H9 (cell line): ENCODE measurements at regions not wholly inside any gene's neighbourhood (a gene's known extent, or its start where the extent isn't known, plus 50 kb on each side); places are given as distances from the start of the nearest gene placed in this dataset.

ENCODE experiments used
- DNase-seq: peaks from one replicate; pipeline ENCODE4 v3.0.0-alpha.2; 2017
- H2AFZ ChIP-seq: one replicate; pipeline ENCODE4 v1.6.1; 2013; ENCODE audit warnings: mild to moderate bottlenecking, low read length, control low read depth, moderate library complexity
- H2AK5ac ChIP-seq: 2 replicates; pipeline ENCODE4 v1.6.1; 2013; ENCODE audit warnings: low read length, control low read depth, mixed read lengths; ENCODE audit not compliant: insufficient read length
- H2BK120ac ChIP-seq: one replicate; pipeline ENCODE4 v1.6.1; 2013; ENCODE audit warnings: low read depth, mild to moderate bottlenecking, low read length, control low read depth, inconsistent platforms; ENCODE audit not compliant: poor library complexity, severe bottlenecking
- H2BK12ac ChIP-seq: 2 replicates; pipeline ENCODE4 v1.6.1; 2013; ENCODE audit warnings: low read length, control low read depth, mixed read lengths, low read depth; ENCODE audit not compliant: insufficient read length
- H2BK15ac ChIP-seq: 2 replicates; pipeline ENCODE4 v1.6.1; 2013; ENCODE audit warnings: low read depth, low read length, control low read depth
- H2BK20ac ChIP-seq: one replicate; pipeline ENCODE4 v1.6.1; 2013; ENCODE audit warnings: low read depth, mild to moderate bottlenecking, low read length, control low read depth, inconsistent platforms; ENCODE audit not compliant: poor library complexity, severe bottlenecking
- H2BK5ac ChIP-seq: 2 replicates; pipeline ENCODE4 v1.6.1; 2013; ENCODE audit warnings: low read length, control low read depth, mixed read lengths; ENCODE audit not compliant: insufficient read length
- H3K14ac ChIP-seq: 2 replicates; pipeline ENCODE4 v1.6.1; 2013; ENCODE audit warnings: low read length, control low read depth; ENCODE audit not compliant: insufficient read depth
- H3K18ac ChIP-seq: 2 replicates; pipeline ENCODE4 v1.6.1; 2013; ENCODE audit warnings: low read depth, mild to moderate bottlenecking, mixed read lengths, low read length, control low read depth; ENCODE audit not compliant: insufficient read length
- H3K23ac ChIP-seq: 2 replicates; pipeline ENCODE4 v1.6.1; 2013; ENCODE audit warnings: low read length, control low read depth, mixed read lengths, low read depth; ENCODE audit not compliant: insufficient read length
- H3K23me2 ChIP-seq: 2 replicates; pipeline ENCODE4 v1.6.1; 2013; ENCODE audit warnings: low read depth, mild to moderate bottlenecking, mixed read lengths, low read length, control low read depth; ENCODE audit not compliant: insufficient read length, poor library complexity, severe bottlenecking
- H3K27ac ChIP-seq: 2 replicates; pipeline ENCODE4 v1.5.1; 2013; ENCODE audit warnings: low read length, control low read depth, mixed read lengths, low read depth; ENCODE audit not compliant: insufficient read length
- H3K27me3 ChIP-seq: 2 replicates; pipeline ENCODE4 v1.6.1; 2013; ENCODE audit warnings: low read length, control low read depth, inconsistent platforms; ENCODE audit not compliant: insufficient read depth
- H3K4ac ChIP-seq: 2 replicates; pipeline ENCODE4 v1.6.1; 2013; ENCODE audit warnings: low read depth, mild to moderate bottlenecking, control low read depth, inconsistent platforms, low read length, moderate library complexity
- H3K4me1 ChIP-seq: 2 replicates; pipeline ENCODE4 v1.6.1; 2013; ENCODE audit warnings: low read length, control low read depth, inconsistent platforms; ENCODE audit not compliant: insufficient read depth
- H3K4me2 ChIP-seq: 2 replicates; pipeline ENCODE4 v1.6.1; 2013; ENCODE audit warnings: low read length, control low read depth, mixed read lengths; ENCODE audit not compliant: insufficient read length, insufficient read depth
- H3K56ac ChIP-seq: 2 replicates; pipeline ENCODE4 v1.6.1; 2013; ENCODE audit warnings: low read depth, mild to moderate bottlenecking, mixed read lengths, low read length, control low read depth; ENCODE audit not compliant: insufficient read length
- H3K79me1 ChIP-seq: 2 replicates; pipeline ENCODE4 v1.6.1; 2013; ENCODE audit warnings: low read depth, mild to moderate bottlenecking, moderate library complexity, low read length, control low read depth, inconsistent platforms; ENCODE audit not compliant: insufficient read depth, poor library complexity, severe bottlenecking
- H3K79me2 ChIP-seq: 2 replicates; pipeline ENCODE4 v1.6.1; 2013; ENCODE audit warnings: low read length, control low read depth, inconsistent platforms; ENCODE audit not compliant: insufficient read depth
- H3K9ac ChIP-seq: 2 replicates; pipeline ENCODE4 v1.6.1; 2013; ENCODE audit warnings: low read length, control low read depth, mixed read lengths; ENCODE audit not compliant: insufficient read length; ENCODE audit errors: extremely low read depth
- H3K9me3 ChIP-seq: one replicate; pipeline ENCODE4 v1.6.1; 2013; ENCODE audit warnings: low read depth, low read length, inconsistent platforms; ENCODE audit not compliant: control insufficient read depth
- H3T11ph ChIP-seq: one replicate; pipeline ENCODE4 v1.6.1; 2013; ENCODE audit warnings: mild to moderate bottlenecking, low read length, control low read depth, inconsistent platforms
- H4K20me1 ChIP-seq: one replicate; pipeline ENCODE4 v1.6.1; 2013; ENCODE audit not compliant: control insufficient read depth, insufficient read length, insufficient read depth
- H4K5ac ChIP-seq: 2 replicates; pipeline ENCODE4 v1.6.1; 2013; ENCODE audit warnings: low read depth, mild to moderate bottlenecking, mixed read lengths, low read length, control low read depth; ENCODE audit not compliant: insufficient read length
- H4K8ac ChIP-seq: replicated peaks from 2 replicates; pipeline ENCODE4 v1.6.1; 2013; ENCODE audit warnings: low read length, control low read depth, mixed read lengths, low read depth; ENCODE audit not compliant: insufficient read length
- H4K91ac ChIP-seq: 2 replicates; pipeline ENCODE4 v1.6.1; 2013; ENCODE audit warnings: low read depth, mild to moderate bottlenecking, moderate library complexity, mixed read lengths, low read length, control low read depth; ENCODE audit not compliant: insufficient read length
- H3K27ac Mint-ChIP-seq, 3 experiments: 2 replicates in 2 of 3; 3 replicates in 1 of 3; pipeline ENCODE4 v1.8.0; 2020 to 2021; ENCODE audit warnings: mixed read lengths in 3 of 3, mild to moderate bottlenecking in 1 of 3, moderate library complexity in 1 of 3
- H3K27me3 Mint-ChIP-seq: 2 replicates; pipeline ENCODE4 v1.8.0; 2021; ENCODE audit warnings: low read depth, mild to moderate bottlenecking, moderate library complexity, mixed read lengths
- H3K36me3 Mint-ChIP-seq, 3 experiments: 2 replicates in 2 of 3; 3 replicates in 1 of 3; pipeline ENCODE4 v1.8.0; 2020 to 2021; ENCODE audit warnings: low read depth in 3 of 3, mixed read lengths in 3 of 3; ENCODE audit not compliant: insufficient read depth in 1 of 3
- H3K4me1 Mint-ChIP-seq, 2 experiments: 2 replicates each; pipeline ENCODE4 v1.8.0; 2020; ENCODE audit warnings: mixed read lengths in 2 of 2
- H3K4me3 Mint-ChIP-seq, 2 experiments: 2 replicates in 1 of 2; 3 replicates in 1 of 2; pipeline ENCODE4 v1.8.0; 2020 to 2021; ENCODE audit warnings: mild to moderate bottlenecking in 2 of 2, mixed read lengths in 2 of 2, moderate library complexity in 1 of 2
- H3K9me3 Mint-ChIP-seq, 2 experiments: 2 replicates in 1 of 2; 3 replicates in 1 of 2; pipeline ENCODE4 v1.8.0; 2020; ENCODE audit warnings: mild to moderate bottlenecking in 2 of 2, mixed read lengths in 2 of 2, moderate library complexity in 1 of 2
- WGBS: extraction: QIAGEN DNeasy Blood & Tissue Kit; methylation state at CpG from one replicate; pipeline ENCODE4 v1.1.7; 2013; ENCODE audit warnings: missing lambda C conversion rate, low lambda C conversion rate, mixed read lengths; ENCODE audit not compliant: insufficient read length; ENCODE audit errors: extremely low coverage; 5-methylcytosine and 5-hydroxymethylcytosine counted together
- TF ChIP-seq, protein P1 (sequence below): fragments of 200-600 bp; sonication (generic); conservative IDR thresholded peaks from 3 replicates; pipeline ENCODE4 v1.8.0; 2021; ENCODE audit warnings: antibody characterized with exemption, mild to moderate bottlenecking

GRCh38 chr9:11097020-11097419 lies 484.2 kb upstream of the PTPRD start:
- DNase-seq, result no peak
- Histone ChIP-seq H3K56ac (no peak overlapping the region), H3K9me3 (no peaks in the 10 kb centered on the region), H2AK5ac (no peak overlapping the region), H3K9ac (no peak overlapping the region), H3K79me1 (no peaks in the 10 kb centered on the region), H2BK120ac (no peak overlapping the region), H4K8ac (no peak overlapping the region), H3K14ac (no peak overlapping the region), H3T11ph (no peak overlapping the region), H2BK5ac (no peak overlapping the region), H2AFZ (no peak overlapping the region), H4K91ac (no peak overlapping the region), H3K4me2 (no peak overlapping the region), H3K4me1 (no peaks in the 10 kb centered on the region), H4K5ac (no peak overlapping the region), H4K20me1 (no peaks in the 10 kb centered on the region), H3K27me3 (no peaks in the 10 kb centered on the region), H3K23me2 (no peaks in the 10 kb centered on the region), H2BK20ac (no peak overlapping the region), H2BK12ac (no peak overlapping the region), H2BK15ac (no peak overlapping the region), H3K79me2 (no peaks in the 10 kb centered on the region), H3K23ac (no peak overlapping the region), H3K4ac (no peak overlapping the region), H3K18ac (no peak overlapping the region), H3K27ac (no peak overlapping the region)
- Mint-ChIP-seq H3K4me3 (no peak overlapping the region), H3K27ac (no peak overlapping the region), H3K27me3 (no peaks in the 10 kb centered on the region), H3K36me3 (no peaks in the 10 kb centered on the region), H3K4me1 (peaks cover 4 to 12% of the 10 kb centered on the region in 2 experiments), H3K9me3 (no peaks in the 10 kb centered on the region; a peak in 1 of 5 replicates)
- TF ChIP-seq, protein P1, sequence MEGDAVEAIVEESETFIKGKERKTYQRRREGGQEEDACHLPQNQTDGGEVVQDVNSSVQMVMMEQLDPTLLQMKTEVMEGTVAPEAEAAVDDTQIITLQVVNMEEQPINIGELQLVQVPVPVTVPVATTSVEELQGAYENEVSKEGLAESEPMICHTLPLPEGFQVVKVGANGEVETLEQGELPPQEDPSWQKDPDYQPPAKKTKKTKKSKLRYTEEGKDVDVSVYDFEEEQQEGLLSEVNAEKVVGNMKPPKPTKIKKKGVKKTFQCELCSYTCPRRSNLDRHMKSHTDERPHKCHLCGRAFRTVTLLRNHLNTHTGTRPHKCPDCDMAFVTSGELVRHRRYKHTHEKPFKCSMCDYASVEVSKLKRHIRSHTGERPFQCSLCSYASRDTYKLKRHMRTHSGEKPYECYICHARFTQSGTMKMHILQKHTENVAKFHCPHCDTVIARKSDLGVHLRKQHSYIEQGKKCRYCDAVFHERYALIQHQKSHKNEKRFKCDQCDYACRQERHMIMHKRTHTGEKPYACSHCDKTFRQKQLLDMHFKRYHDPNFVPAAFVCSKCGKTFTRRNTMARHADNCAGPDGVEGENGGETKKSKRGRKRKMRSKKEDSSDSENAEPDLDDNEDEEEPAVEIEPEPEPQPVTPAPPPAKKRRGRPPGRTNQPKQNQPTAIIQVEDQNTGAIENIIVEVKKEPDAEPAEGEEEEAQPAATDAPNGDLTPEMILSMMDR, result no peak
- WGBS, result no CpG with 5 or more reads among the region's 1 CpG
